GM12874 (cell line): ENCODE measurements at regions not wholly inside any gene's neighbourhood (a gene's known extent, or its start where the extent isn't known, plus 50 kb on each side); places are given as distances from the start of the nearest gene placed in this dataset.

Source experiments
- TF ChIP-seq, protein P1 (sequence below): IDR thresholded peaks from 2 replicates; pipeline ENCODE4 v1.5.1; 2011; ENCODE audit warnings: low read depth, mild to moderate bottlenecking, control low read depth, low read length, moderate library complexity; ENCODE audit not compliant: insufficient read depth

DNA sequence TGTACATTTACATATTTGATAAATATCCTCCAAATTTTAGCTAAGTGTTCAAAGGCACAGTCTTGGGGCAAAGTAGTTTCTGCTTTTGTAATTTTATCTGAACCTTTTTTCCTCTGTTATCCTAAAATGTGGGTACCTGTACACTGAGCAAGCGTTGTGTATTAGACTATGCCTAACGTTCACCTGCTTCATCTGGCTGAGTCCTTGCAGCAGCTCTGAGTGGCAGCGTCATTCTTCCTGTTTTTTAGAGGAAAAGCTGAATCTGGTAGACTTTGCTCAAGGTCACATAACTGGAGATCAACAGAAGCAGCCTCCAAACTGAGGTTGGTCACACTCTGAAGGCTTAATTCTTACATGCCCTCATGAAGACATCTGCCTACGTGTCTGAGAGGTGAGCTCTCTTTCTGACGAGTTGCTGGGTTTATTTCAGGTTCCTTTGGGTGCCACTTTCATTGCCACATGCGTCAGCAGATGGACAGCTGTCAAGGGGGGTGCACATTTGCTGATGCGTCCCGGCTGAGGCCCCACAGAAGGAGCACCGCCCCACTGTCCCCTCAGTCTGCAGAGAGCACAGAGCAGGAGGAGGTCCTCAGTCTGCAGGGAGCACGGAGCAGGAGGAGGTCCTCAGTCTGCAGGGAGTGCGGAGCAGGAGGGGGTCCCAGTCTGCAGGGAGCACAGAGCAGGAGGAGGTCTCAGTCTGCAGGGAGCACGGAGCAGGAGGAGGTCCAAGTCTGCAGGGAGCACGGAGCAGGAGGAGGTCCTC, 406.5 kb upstream of the SHH start:
- TF ChIP-seq, protein P1, sequence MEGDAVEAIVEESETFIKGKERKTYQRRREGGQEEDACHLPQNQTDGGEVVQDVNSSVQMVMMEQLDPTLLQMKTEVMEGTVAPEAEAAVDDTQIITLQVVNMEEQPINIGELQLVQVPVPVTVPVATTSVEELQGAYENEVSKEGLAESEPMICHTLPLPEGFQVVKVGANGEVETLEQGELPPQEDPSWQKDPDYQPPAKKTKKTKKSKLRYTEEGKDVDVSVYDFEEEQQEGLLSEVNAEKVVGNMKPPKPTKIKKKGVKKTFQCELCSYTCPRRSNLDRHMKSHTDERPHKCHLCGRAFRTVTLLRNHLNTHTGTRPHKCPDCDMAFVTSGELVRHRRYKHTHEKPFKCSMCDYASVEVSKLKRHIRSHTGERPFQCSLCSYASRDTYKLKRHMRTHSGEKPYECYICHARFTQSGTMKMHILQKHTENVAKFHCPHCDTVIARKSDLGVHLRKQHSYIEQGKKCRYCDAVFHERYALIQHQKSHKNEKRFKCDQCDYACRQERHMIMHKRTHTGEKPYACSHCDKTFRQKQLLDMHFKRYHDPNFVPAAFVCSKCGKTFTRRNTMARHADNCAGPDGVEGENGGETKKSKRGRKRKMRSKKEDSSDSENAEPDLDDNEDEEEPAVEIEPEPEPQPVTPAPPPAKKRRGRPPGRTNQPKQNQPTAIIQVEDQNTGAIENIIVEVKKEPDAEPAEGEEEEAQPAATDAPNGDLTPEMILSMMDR: no peak

DNA sequence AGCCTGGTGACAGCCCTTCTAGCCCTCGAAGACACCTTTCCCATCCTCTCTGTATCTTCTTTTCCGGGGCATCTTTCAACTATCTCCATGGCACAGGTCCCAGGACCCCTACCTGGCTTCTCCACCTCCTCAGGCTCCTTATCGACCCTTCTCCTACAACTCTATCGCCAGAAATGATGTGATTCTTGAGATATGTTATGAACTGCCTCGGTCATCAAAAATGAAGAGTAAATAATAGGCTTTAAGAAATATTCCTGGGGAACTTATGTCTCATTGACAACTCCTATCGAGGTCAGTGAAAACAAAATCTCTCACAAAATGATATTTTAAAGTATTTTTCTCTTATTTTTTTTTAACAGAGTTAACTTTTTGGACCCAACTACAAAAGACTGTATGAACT, 405.5 kb upstream of the SHH start:
- TF ChIP-seq, protein P1: no peak

GRCh38 chr7:156209087-156209486, 396.8 kb upstream of the SHH start:
- TF ChIP-seq, protein P1: no peak

DNA sequence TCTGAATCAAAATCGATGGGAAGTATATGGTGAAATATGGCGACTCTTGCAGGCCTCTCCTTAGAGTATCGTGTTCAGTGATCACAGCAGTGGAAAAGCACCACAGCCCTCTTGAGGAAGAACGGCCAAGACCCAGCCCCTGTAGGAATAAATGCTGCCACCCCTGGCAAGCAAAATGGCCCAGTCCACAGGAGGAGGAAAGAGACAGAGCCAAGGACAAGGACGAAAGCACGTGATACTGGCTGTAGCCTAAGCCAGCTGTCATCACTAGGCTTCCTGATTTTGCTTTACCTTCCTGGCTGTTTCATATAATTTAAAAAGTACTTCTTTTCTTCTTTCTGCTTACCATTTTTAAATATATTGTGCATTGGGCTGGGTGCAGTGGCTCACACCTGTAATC, 395.0 kb upstream of the SHH start:
- TF ChIP-seq, protein P1: no peak

GRCh38 chr7:156206174-156206573, 393.9 kb upstream of the SHH start:
- TF ChIP-seq, protein P1: no peak

GRCh38 chr7:156204820-156205219, 392.6 kb upstream of the SHH start:
- TF ChIP-seq, protein P1: no peak

- TF ChIP-seq, protein P1: no peak
These were observed 391.7 kb upstream of the SHH start for GRCh38 chr7:156203923-156204322.

DNA sequence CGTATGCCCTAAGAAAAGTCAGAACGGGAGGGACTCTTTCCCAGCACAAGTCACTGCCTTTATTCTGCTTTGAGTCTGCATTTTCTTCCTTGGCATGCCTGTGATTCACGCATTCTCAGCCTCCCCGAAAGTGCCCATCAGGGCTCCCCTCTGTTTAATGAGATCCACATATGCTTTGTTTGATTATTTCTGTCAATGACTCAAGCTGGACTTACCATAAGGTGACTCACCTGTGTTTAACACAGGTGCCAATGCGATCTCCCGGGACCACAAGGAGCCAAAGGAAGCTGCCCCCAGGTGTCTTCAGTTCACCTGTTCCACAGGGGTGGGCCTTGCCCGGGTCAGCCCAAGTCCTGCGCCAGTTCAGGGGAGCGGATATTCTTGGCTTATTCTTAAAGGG, 386.0 kb upstream of the SHH start:
- TF ChIP-seq, protein P1: no peak
